ENCODE measurements at regions not wholly inside any gene's neighbourhood (a gene's known extent, or its start where the extent isn't known, plus 50 kb on each side); places are given as distances from the start of the nearest gene placed in this dataset.

- TF ChIP-seq CTCF (IDR thresholded peaks at IDR 0.05; ENCODE audit: low read depth, low read length, poor library complexity, severe bottlenecking) (no peak), EZH2phosphoT487 (IDR thresholded peaks at IDR 0.05; ENCODE audit: borderline replicate concordance, low read length) (no peak)
Measured at GRCh38 chr12:67826148-67826547, 163.1 kb upstream of the IFNG-AS1 start.
